RWPE1 (cell line): ENCODE measurements at regions not wholly inside any gene's neighbourhood (a gene's known extent, or its start where the extent isn't known, plus 50 kb on each side); places are given as distances from the start of the nearest gene placed in this dataset.

Experiments
- CTCF ChIA-PET: fragments of 350-600 bp; sonication (Branson Sonifier 250); formaldehyde crosslinking; extraction: SDS; loops from one replicate; lab custom pipeline; 2021; lab: Yijun Ruan, JAX
- POLR2A ChIA-PET: fragments of 400-600 bp; formaldehyde crosslinking; extraction: SDS; loops from one replicate; lab custom pipeline; 2020; ENCODE audit warnings: antibody characterized with exemption; ENCODE audit not compliant: low non-redundant PET; lab: Yijun Ruan, JAX
- DNase-seq: peaks from one replicate; pipeline ENCODE4 v3.0.0; 2012; ENCODE audit warnings: low spot score
- H3K27ac ChIP-seq: fragments of 450-650 bp; 2 replicates; pipeline ENCODE4 v1.5.1; 2017
- TF ChIP-seq, protein P1 (sequence below): fragments of 450-650 bp; conservative IDR thresholded peaks from 2 replicates; pipeline ENCODE4 v1.5.1; 2017; ENCODE audit warnings: low read depth, mild to moderate bottlenecking

DNA sequence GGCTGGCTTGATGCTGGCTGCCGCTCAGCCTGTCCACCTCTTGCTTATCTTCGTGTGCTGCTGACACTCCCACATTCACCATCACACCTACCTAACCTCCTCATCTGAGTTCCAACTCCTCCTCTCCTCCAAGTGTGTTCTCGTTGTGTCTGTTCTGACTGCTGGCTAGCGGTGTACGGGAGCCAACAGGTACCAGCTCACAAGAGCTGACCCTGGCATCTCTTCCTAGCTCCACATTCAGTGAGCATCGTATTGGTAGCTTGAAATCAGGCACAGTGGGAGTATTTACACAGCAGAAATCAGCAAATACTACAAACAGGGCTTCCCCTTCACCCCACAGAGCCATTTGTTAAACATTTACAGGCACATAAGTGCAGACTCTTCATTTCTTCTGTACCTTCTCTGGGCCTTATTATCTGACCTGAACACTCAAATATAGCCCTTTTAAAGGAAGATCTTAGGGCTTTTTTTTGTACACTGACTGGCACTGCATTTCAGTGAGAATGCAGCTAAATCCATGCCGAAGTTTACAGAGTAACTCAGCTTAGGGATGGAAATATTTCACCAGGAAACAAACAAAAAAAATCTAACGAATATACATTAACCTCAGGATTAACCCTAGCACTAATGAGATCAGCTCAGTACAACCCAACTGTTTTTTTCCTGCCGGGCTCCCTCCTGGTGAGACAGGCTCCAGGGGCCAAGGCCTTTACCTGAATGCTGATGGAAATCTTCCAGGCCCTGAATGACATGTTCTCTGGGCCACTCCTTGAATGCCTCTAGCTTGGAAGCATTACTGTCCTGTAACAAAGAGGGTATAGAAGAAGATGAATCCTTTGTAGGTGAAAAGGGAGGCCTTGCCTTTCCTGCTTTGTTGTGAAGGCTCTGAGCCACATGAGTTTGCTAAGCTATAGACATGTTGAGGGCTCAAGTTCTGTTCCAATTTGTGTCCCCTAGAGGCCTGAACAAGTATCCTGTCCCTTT lies 150.5 kb upstream of the LPP start:
- TF ChIP-seq, protein P1, sequence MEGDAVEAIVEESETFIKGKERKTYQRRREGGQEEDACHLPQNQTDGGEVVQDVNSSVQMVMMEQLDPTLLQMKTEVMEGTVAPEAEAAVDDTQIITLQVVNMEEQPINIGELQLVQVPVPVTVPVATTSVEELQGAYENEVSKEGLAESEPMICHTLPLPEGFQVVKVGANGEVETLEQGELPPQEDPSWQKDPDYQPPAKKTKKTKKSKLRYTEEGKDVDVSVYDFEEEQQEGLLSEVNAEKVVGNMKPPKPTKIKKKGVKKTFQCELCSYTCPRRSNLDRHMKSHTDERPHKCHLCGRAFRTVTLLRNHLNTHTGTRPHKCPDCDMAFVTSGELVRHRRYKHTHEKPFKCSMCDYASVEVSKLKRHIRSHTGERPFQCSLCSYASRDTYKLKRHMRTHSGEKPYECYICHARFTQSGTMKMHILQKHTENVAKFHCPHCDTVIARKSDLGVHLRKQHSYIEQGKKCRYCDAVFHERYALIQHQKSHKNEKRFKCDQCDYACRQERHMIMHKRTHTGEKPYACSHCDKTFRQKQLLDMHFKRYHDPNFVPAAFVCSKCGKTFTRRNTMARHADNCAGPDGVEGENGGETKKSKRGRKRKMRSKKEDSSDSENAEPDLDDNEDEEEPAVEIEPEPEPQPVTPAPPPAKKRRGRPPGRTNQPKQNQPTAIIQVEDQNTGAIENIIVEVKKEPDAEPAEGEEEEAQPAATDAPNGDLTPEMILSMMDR = no peak
- no peak overlapping the region for H3K27ac ChIP-seq
- ChIA-PET POLR2A (no interaction called here), CTCF (interaction anchor here (0.5 to 0.6 kb wide), 2 partner anchors 14 to 63 kb away, joined by 3 read pairs; no protein-coding TSS in a partner anchor)
- DNase-seq = no peak

DNA sequence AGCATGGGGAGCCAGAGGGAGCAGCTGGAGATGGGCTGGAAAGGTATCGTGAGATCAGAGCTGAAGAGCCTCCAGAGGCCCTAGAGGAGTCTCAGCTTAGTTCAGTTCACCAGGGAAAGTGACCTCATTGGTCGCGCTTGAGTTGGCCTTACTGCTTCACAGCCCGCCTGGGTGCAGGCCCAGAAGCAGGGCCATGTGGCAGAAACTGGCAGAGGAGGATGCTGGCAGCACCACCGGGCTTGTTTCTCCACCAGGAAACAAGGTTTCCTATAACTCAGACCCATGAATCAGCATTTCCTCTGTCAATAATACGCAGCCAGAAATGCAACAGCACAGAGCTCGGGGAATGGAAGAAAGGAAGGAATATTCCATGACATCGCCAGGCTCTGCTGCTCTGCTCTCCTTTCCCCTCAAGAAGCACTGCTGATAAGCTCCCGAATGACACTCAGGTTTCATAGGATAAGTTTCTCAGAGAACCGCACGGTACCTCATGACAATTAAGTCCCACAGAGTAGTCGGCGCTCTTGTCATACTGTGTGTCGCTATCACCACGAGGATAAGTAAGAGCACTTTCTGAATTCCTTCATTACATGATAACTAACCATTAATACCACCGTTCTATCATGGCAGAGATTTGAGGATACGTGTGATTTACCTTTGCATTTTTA lies 147.1 kb upstream of the LPP start:
- CTCF ChIA-PET = no interaction called here

DNA sequence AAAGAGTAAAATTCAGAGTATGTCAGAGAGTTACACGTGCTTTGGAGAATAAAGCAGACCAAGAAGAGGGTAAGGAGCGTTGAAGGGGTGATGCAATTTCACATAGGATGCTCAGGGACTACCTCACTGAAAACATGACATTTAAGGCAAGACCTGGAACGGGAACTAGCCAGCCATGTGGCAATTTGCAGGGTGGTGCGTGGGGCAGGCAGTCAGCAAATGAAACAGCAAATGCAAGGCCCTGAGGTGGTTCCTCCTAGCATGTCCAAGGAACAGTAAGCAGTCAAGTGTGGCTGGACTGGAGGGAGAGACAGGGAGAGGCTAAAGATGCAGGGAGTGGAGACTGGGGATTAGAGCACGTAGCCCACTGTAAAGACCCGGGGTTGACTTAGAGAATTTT lies 146.1 kb upstream of the LPP start:
- POLR2A ChIA-PET = no interaction called here
- DNase-seq = no peak
- TF ChIP-seq, protein P1 = no peak
- CTCF ChIA-PET = no interaction called here
- H3K27ac ChIP-seq = no peak overlapping the region

More for the DNA sequence above, 147.1 kb upstream of the LPP start:
- POLR2A ChIA-PET = no interaction called here
- no peak for DNase-seq
- TF ChIP-seq, protein P1 = no peak
- no peak overlapping the region for H3K27ac ChIP-seq

DNA sequence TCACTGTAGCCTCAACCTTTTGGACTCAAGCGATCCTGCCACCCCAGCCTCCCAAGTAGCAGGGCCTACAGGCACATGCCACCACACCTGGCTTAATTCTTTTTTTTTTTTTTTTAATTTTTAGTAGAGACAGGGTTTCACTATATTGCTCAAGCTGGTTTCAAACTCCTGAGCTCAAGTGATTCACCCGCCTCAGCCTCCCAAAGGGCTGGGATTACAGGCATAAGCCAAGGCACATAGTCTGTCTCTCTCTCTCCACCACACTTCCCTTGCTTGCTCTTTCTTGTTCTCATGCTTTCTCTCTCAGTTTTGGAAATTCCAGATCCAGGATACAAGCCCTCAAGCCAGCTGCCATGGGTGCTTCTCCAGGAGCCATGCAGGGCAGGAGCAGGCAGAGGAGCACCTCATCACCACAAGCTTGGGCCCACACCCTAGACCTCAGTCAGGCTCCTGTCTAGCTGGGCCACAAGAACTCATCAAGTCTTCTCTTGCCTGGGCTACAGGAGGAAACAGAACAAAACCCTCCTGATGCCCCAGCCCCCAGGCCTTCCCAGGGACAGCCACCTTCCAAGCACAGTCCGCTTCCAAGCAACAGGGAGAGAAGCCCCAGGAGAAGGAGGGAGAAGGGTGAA lies 145.3 kb upstream of the LPP start:
- ChIA-PET POLR2A (no interaction called here), CTCF (interaction anchor here (0.7 kb wide), 1 partner anchor 54 kb away, joined by 3 read pairs; no protein-coding TSS in a partner anchor)
- DNase-seq = no peak

DNA sequence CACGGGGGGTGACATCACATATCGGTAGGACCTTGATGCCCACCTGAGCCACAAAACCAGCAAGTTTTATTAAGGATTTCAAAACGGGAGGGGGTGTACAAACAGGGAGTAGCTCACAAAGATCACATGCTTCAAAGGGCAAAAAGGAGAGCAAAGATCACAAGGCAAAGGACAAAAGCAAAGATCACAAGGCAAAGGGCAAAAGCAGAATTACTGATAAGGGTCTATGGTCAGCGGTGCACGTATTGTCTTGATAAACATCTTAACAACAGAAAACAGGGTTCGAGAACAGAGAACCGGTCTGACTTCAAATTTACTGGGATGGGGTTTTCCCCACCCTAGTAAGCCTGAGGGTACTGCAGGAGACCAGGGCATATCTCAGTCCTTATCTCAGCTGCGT lies 143.5 kb upstream of the LPP start:
- H3K27ac ChIP-seq = no peak overlapping the region
- CTCF ChIA-PET = no interaction called here
- POLR2A ChIA-PET = no interaction called here
- TF ChIP-seq, protein P1 = no peak
- DNase-seq = no peak

More for the DNA sequence above, 145.3 kb upstream of the LPP start:
- TF ChIP-seq, protein P1 = no peak
- H3K27ac ChIP-seq = no peak overlapping the region

DNA sequence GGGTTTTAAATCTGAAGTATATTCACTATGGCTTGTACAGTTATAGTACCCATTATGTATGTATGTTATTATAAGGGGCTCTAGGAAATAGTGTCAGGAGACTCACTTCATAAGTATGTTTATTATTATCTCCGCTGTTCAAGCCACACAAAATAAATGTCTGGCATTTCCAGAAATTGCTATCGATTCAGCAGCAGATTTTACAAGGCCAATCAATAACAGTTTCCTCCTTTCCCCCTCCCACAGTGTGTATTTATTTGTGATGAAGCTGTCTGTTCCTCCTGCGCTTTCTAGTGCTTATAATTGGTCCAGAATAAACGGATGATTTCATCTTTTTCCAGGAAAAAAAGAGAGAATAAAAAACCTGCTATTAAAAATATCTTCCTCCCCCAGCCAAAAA lies 134.2 kb upstream of the LPP start:
- POLR2A ChIA-PET = no interaction called here
- H3K27ac ChIP-seq = no peak overlapping the region
- TF ChIP-seq, protein P1 = no peak
- DNase-seq = no peak
- CTCF ChIA-PET = no interaction called here
